ENCODE measurements at regions not wholly inside any gene's neighbourhood (a gene's known extent, or its start where the extent isn't known, plus 50 kb on each side); places are given as distances from the start of the nearest gene placed in this dataset.

DNA sequence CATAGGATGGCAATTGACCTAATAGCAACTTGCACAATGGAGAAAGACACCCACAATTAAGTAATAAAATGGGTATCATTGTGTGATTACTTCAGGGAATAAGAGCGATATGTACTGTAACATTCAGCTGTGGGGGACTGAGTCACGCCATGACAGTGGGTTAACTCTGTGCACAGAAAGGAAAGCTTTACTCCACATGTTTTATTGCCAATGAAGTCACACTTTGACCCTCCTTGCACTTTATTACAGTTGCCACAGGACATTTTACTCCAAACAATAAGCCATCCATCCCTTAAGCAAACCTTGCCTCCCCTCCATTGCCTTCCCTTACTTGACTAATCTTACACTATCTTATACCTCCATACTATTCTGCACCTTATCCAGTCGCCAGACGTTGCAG, 403.1 kb downstream of the VRK1 start:
- peaks cover 0 to 3% of the 10 kb centered on the region in 2 donors for H3K4me1 Mint-ChIP-seq (ENCODE audit: low read depth in 2 of 2)
- H3K27ac Mint-ChIP-seq: no peak overlapping the region
- DNase-seq (ENCODE audit: low spot score): no peak
- H3K36me3 Mint-ChIP-seq: peaks cover 6% of the 10 kb centered on the region
- ATAC-seq: no peak
- H3K9me3 Mint-ChIP-seq: peaks cover 6% of the 10 kb centered on the region
- H3K4me3 Mint-ChIP-seq: no peak overlapping the region
- H3K27me3 Mint-ChIP-seq: peaks cover 8 to 21% of the 10 kb centered on the region in 2 donors

- Mint-ChIP-seq H3K4me1 (ENCODE audit: low read depth in 2 of 2) (no peaks in the 10 kb centered on the region), H3K27me3 (peaks cover 6 to 10% of the 10 kb centered on the region in 2 donors), H3K27ac (no peak overlapping the region), H3K9me3 (no peaks in the 10 kb centered on the region), H3K4me3 (no peak overlapping the region), H3K36me3 (no peaks in the 10 kb centered on the region)
- DNase-seq (ENCODE audit: low spot score) (no peak), ATAC-seq (no peak)
These were observed 409.7 kb downstream of the VRK1 start for GRCh38 chr14:97206916-97207315.

- Mint-ChIP-seq H3K27me3 (peaks cover 0 to 10% of the 10 kb centered on the region in 2 donors), H3K36me3 (no peaks in the 10 kb centered on the region), H3K4me1 (ENCODE audit: low read depth in 2 of 2) (peaks cover 0 to 3% of the 10 kb centered on the region in 2 donors), H3K9me3 (no peaks in the 10 kb centered on the region), H3K4me3 (no peak overlapping the region), H3K27ac (no peak overlapping the region)
- ATAC-seq: no peak
- no peak for DNase-seq (ENCODE audit: low spot score)
These were observed 413.0 kb downstream of the VRK1 start for GRCh38 chr14:97210202-97210601.

DNA sequence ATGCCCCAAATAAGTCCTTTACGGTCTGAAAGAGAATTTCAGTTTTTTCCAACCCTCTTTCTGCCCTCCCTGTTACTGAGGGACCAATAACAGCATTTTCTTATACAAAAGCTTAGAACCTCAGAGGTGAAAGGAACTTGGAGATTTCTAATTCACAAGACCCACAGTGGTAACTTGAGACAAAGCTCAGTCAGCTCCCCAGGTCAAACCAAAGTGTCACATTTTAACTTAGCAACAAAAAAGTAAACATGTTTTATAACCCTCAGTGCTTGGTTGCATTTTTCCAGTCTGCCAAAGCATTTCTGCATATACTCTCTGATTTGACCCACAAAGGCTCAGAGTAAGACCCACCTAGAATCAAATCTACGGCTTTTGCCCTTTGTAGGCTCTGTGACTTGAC, 415.2 kb downstream of the VRK1 start:
- H3K36me3 Mint-ChIP-seq: no peaks in the 10 kb centered on the region
- H3K9me3 Mint-ChIP-seq: no peaks in the 10 kb centered on the region
- ATAC-seq (no peak), DNase-seq (ENCODE audit: low spot score) (no peak)
- H3K4me3 Mint-ChIP-seq: no peak overlapping the region
- no peak overlapping the region for H3K27ac Mint-ChIP-seq
- peaks cover 0 to 10% of the 10 kb centered on the region in 2 donors for H3K27me3 Mint-ChIP-seq
- peaks cover 0 to 3% of the 10 kb centered on the region in 2 donors for H3K4me1 Mint-ChIP-seq (ENCODE audit: low read depth in 2 of 2)

- Mint-ChIP-seq H3K4me3 (no peak overlapping the region), H3K27ac (no peak overlapping the region), H3K36me3 (no peaks in the 10 kb centered on the region), H3K27me3 (peaks cover 0 to 10% of the 10 kb centered on the region in 2 donors), H3K4me1 (ENCODE audit: low read depth in 2 of 2) (peaks cover 0 to 3% of the 10 kb centered on the region in 2 donors), H3K9me3 (no peaks in the 10 kb centered on the region)
- ATAC-seq (no peak), DNase-seq (ENCODE audit: low spot score) (no peak)
These were observed 416.5 kb downstream of the VRK1 start for GRCh38 chr14:97213720-97214119.

DNA sequence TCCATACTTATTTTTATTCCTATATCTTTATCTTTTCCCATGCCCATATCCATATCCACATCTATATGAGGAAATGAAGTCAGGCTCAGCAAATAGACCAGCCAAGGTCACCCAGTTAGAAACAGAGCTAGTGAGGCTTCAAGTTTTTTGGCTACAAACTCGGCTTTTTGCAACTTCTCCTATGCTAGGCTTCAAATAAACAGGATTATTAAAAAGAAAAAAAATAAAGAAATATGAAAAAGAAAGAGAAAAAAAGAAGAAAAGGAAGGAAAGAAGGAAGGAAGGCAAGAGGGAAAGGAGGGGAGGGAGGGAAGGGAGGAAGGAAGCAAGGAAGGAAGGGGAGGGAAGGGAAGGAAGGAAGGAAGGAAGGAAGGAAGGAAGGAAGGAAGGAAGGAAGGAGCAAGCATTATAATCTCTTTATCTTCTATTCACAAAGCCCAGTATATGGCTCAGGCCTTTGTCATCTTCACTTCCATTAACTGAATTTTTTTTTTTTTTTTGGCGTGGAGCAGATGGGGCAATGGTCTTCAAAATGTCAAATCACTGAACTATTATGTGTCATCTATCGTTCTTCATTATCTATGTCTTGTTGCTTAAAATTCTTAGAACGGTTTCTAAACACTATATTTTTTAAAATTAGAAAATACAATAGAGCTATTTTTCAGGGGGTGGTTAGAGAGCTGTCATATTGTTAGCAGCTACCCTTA, 418.2 kb downstream of the VRK1 start:
- Mint-ChIP-seq H3K9me3 (no peaks in the 10 kb centered on the region), H3K27me3 (peaks cover 4 to 9% of the 10 kb centered on the region in 2 donors), H3K4me3 (no peak overlapping the region), H3K27ac (no peak overlapping the region), H3K4me1 (ENCODE audit: low read depth in 2 of 2) (peaks cover 3 to 14% of the 10 kb centered on the region in 2 donors), H3K36me3 (no peaks in the 10 kb centered on the region)
- ATAC-seq (no peak), DNase-seq (ENCODE audit: low spot score) (no peak)

GRCh38 chr14:97217111-97217885, 420.1 kb downstream of the VRK1 start:
- ATAC-seq: no peak
- DNase-seq (ENCODE audit: low spot score): no peak
- H3K27me3 Mint-ChIP-seq: peaks cover 11 to 23% of the 10 kb centered on the region in 2 donors
- peaks cover 3 to 14% of the 10 kb centered on the region in 2 donors for H3K4me1 Mint-ChIP-seq (ENCODE audit: low read depth in 2 of 2)
- peak overlapping the region; percentile 26 for H3K4me3 Mint-ChIP-seq
- H3K9me3 Mint-ChIP-seq: no peaks in the 10 kb centered on the region
- no peaks in the 10 kb centered on the region for H3K36me3 Mint-ChIP-seq
- H3K27ac Mint-ChIP-seq: no peak overlapping the region

GRCh38 chr14:97218274-97218673, 421.1 kb downstream of the VRK1 start:
- DNase-seq (ENCODE audit: low spot score) (no peak), ATAC-seq (no peak)
- H3K9me3 Mint-ChIP-seq: no peaks in the 10 kb centered on the region
- H3K4me1 Mint-ChIP-seq (ENCODE audit: low read depth in 2 of 2): peaks cover 3 to 11% of the 10 kb centered on the region in 2 donors
- peaks cover 17 to 30% of the 10 kb centered on the region in 2 donors for H3K27me3 Mint-ChIP-seq
- H3K36me3 Mint-ChIP-seq: no peaks in the 10 kb centered on the region
- no peak overlapping the region for H3K27ac Mint-ChIP-seq
- peak overlapping the region; percentile 26 for H3K4me3 Mint-ChIP-seq

- Mint-ChIP-seq H3K4me1 (ENCODE audit: low read depth in 2 of 2) (peaks cover 3 to 11% of the 10 kb centered on the region in 2 donors), H3K27me3 (peaks cover 17 to 34% of the 10 kb centered on the region in 2 donors)
These were observed 421.7 kb downstream of the VRK1 start for GRCh38 chr14:97218691-97219430.

DNA sequence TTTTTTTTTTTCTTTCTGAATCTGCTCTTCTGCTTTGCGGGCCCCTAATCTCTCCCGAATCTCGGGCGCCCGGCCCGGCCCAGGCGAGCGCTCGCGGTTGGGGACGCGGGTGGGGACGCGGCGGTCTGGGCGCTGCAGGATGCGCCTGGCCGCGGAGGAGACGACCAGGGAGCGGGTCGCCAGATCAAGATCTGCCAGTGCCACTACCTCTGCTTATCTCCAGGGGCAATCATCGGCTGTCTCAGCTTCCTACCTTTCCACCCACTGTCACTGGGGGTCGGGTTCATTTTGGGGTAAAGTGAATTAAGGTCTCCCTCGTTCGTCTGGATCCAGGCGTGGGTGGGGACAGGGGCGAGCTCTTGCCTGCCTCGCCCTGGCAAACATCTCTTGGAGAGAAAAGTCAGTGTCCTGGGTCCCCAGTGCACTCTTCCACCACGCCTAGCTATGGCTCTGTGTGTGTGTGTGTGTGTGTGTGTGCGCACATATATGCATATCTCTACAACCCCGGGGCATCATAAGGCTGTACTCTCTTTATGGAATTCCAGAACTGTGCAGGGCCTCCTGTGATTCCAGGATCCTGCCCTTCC, 422.3 kb downstream of the VRK1 start:
- Mint-ChIP-seq H3K9me3 (no peaks in the 10 kb centered on the region), H3K27me3 (peaks cover 20 to 38% of the 10 kb centered on the region in 2 donors), H3K27ac (no peak overlapping the region), H3K36me3 (no peaks in the 10 kb centered on the region), H3K4me3 (peak overlapping the region; percentile 67), H3K4me1 (ENCODE audit: low read depth in 2 of 2) (peaks cover 3 to 11% of the 10 kb centered on the region in 2 donors)
- DNase-seq (ENCODE audit: low spot score) (no peak), ATAC-seq (peak; percentile 48 to 65)

More at GRCh38 chr14:97218691-97219430, 421.7 kb downstream of the VRK1 start:
- ATAC-seq: peak; percentile 44 to 69
- Mint-ChIP-seq H3K4me3 (peak overlapping the region; percentile 67), H3K27ac (no peak overlapping the region), H3K36me3 (no peaks in the 10 kb centered on the region), H3K9me3 (no peaks in the 10 kb centered on the region)
- peak; percentile 62 for DNase-seq (ENCODE audit: low spot score)

DNA sequence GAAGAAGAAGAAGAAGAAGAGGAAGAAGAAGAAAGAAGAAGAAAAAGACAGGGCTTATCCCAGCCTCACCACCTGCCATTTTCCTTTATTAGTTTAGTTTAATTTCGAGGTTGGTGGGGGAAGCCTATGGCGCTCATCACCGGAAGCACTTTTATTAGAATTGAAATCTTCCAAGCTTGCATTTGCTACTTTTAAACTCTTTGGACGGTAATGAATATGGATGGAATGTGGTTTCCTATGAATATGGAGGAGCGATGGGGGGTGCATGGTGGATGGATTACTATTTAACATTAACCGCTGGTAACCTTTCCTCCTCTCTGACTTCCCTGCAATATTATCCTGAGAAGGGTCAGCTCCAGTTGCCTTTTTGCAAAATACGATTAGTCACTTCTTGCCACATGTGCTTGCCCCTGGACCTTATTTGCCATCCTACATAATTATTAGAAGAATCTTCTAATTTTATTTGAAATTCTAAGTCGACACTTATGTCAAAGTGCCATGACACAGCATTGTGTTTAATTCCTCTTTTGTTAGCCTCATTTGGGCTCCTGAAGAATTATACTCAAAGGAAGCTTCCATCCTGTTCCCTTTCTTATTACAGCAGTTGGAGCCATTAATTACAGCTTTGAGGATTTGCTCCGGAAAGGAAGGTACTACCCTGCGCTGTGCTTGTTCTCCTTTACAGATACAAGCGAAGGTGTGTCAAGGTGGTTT, 424.5 kb downstream of the VRK1 start:
- Mint-ChIP-seq H3K4me3 (no peak overlapping the region), H3K4me1 (ENCODE audit: low read depth in 2 of 2) (peaks cover 3 to 11% of the 10 kb centered on the region in 2 donors), H3K36me3 (no peaks in the 10 kb centered on the region), H3K9me3 (no peaks in the 10 kb centered on the region), H3K27ac (no peak overlapping the region), H3K27me3 (peaks cover 23 to 38% of the 10 kb centered on the region in 2 donors)
- no peak for DNase-seq (ENCODE audit: low spot score)
- ATAC-seq: no peak

DNA sequence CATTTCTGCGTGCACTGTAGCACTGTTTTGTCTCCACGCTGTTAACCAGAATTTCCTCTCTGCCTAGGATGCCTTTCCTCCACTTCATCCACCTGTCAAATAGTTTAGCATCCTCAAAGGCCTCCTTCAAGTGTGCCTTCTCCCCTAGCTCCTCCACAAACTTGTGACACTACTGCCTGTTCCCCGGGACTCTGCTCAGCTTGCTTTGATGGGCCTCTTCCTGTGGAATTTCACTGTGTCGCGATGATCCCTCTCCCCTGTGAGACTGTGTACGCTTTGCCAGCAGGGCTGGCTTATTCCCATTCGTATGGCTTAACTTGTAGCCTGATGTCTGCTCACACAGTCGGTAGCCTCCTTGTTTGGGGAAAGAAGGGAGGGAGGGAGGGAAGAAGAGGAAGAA, 426.8 kb downstream of the VRK1 start:
- Mint-ChIP-seq H3K27ac (no peak overlapping the region), H3K9me3 (no peaks in the 10 kb centered on the region), H3K4me1 (ENCODE audit: low read depth in 2 of 2) (peaks cover 3 to 11% of the 10 kb centered on the region in 2 donors), H3K4me3 (no peak overlapping the region), H3K36me3 (no peaks in the 10 kb centered on the region), H3K27me3 (peaks cover 28 to 38% of the 10 kb centered on the region in 2 donors)
- DNase-seq (ENCODE audit: low spot score): no peak
- ATAC-seq: no peak

- no peaks in the 10 kb centered on the region for H3K9me3 Mint-ChIP-seq
- ATAC-seq: no peak
- H3K27ac Mint-ChIP-seq: no peak overlapping the region
- no peak overlapping the region for H3K4me3 Mint-ChIP-seq
- H3K27me3 Mint-ChIP-seq: peaks cover 7 to 10% of the 10 kb centered on the region in 2 donors
- no peak for DNase-seq (ENCODE audit: low spot score)
- H3K4me1 Mint-ChIP-seq (ENCODE audit: low read depth in 2 of 2): no peaks in the 10 kb centered on the region
- H3K36me3 Mint-ChIP-seq: no peaks in the 10 kb centered on the region
These were observed 432.9 kb downstream of the VRK1 start for GRCh38 chr14:97230051-97230450.

Data from natural killer cell treated with Interleukin-12 subunit alpha and Interleukin-12 subunit beta and Interleukin-15 and Interleukin-18, amount 100 ng/mL, for 72 hours (primary cell).